GM19452 (cell line): ENCODE measurements at regions not wholly inside any gene's neighbourhood (a gene's known extent, or its start where the extent isn't known, plus 50 kb on each side); places are given as distances from the start of the nearest gene placed in this dataset.

Experiments
- ATAC-seq: cut with Tn5 transposase; IDR thresholded peaks from one replicate; pipeline ENCODE4 v1.9.1; 2021; ENCODE audit not compliant: unreplicated experiment

DNA sequence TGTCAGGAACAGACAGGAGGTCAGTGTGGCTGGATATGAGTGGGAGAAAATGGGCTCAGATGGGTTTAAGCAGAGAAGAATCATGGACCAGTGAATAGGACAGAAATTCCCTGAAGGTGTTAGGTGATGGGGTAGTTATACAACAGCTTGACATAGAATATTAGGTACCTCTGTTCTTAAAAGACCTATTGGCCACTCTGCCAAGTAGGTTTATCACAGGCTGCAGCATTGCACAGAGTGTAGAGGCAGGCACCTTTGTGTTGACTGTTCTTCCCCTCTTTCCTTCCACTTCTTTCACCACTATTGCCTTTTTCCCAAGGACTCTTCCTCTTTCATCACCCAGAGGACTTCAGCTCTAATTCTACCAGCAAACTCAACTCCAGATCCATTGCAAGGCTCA is 274.4 kb downstream of the CDCA7 start:
- ATAC-seq = no peak

GRCh38 chr2:173630425-173631126 is 275.9 kb downstream of the CDCA7 start:
- no peak for ATAC-seq

- no peak for ATAC-seq
Measured at GRCh38 chr2:173631127-173631460, 276.4 kb downstream of the CDCA7 start.

DNA sequence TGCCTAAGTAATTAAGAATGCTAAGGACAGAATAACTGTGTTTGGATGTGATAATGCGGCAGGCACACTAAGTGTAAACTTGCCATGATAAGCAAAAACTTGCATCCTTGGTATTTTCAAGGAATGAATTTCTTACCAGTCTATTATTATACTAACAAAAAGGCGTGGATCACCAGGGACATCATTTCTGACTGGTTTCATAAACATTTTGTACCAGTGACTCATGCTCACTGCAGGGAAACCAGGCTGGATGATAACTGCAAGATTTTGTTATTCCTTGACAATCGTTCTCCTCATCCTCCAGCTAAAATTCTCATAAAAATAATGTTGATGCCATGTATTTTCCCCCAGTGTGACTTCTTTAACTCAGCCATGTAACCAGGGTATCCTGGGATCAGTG is 289.5 kb downstream of the CDCA7 start:
- no peak for ATAC-seq

- no peak for ATAC-seq
Measured at GRCh38 chr2:173647681-173648311, 293.1 kb downstream of the CDCA7 start.

- ATAC-seq = no peak
Measured at GRCh38 chr2:173648816-173649215, 294.1 kb downstream of the CDCA7 start.

- no peak for ATAC-seq
Measured at GRCh38 chr2:173649527-173650219, 295.0 kb downstream of the CDCA7 start.

DNA sequence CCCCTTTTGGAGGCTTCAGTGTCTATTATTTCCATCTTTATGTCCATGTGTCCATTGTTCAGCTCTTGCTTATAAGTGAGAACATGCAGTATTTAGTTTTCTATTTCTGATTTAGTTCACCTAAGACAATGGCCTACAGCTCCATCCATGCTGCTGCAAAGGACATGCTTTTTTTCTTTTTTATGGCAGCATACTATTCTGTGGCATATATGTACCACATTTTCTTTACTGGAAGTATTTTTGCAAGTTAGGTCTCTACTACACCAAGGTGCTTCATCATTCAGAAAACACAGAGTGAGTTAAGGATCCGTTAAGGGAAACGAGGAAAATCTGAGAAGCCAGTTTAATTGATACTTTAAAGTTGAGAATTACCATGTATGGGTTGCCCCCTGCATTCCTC is 297.2 kb downstream of the CDCA7 start:
- ATAC-seq = no peak

- ATAC-seq = no peak
Measured at GRCh38 chr2:173652311-173652710, 297.6 kb downstream of the CDCA7 start.

DNA sequence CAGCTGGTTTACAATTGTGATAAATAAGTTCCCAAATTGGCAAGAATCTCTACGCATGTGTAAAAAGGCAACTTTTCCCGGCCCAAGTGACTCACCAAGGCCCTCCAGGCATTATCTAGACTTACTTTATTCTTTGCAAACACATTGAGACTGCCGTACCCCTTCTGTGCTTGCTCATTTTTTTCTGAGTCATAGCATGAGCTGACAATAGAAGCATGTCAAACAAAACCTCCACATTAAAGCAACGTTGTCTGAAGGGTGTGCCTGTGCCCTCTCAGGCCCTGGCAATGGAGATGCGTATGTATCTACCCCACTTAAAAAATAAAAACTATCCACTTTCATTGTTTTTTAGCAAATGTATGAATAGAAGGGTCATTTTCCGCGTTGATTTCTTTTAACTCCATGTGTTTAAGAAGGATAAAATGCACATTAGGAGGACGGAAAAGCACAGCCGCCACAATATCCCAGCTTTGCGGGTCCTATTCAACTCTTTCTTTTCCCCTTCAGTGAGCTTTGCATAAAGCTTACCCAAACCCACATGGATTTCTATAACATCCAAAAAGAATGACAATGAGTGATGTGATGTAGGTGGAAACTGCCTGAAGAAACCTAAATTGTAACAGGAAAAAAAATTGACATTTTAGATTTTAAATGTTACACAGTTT is 298.2 kb downstream of the CDCA7 start:
- no peak for ATAC-seq

- ATAC-seq = no peak
Measured at GRCh38 chr2:173653432-173653805, 298.7 kb downstream of the CDCA7 start.

DNA sequence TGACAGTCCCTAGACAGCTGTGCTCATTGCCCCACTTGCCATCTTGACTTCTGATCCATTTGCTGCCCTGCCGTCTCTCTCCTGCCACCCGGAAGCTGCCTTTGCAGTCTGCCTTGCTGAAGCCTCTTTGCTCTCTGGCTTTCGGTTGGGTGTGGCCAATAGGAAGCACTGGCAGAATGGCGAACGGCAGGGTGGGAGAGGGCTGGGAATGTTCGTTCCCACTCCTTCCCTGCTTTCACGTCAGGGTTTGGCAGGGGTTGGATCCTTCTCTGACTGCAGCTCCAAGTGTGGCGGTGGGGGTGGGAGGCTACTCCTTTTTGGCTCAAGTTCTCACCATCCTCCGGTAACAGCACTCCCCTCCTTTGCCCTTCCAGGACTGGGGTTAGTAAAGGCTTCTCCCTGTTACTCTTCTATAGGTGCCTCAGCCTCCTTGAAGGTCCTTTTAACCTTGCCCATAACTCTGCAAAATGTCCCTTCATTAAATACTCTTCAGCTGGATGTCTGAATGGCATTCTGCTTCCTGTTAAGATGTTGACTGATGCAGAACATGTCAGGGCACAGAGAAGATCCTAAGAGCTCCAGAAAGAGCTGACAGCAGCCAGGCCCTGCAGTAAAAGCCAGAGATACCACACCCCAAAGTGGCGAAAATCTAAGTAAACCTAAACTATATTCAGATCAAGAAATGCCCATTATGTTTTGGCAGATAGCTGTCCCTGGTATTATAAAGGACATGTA is 299.7 kb downstream of the CDCA7 start:
- no peak for ATAC-seq

- no peak for ATAC-seq
Measured at GRCh38 chr2:173654896-173655265, 300.2 kb downstream of the CDCA7 start.

DNA sequence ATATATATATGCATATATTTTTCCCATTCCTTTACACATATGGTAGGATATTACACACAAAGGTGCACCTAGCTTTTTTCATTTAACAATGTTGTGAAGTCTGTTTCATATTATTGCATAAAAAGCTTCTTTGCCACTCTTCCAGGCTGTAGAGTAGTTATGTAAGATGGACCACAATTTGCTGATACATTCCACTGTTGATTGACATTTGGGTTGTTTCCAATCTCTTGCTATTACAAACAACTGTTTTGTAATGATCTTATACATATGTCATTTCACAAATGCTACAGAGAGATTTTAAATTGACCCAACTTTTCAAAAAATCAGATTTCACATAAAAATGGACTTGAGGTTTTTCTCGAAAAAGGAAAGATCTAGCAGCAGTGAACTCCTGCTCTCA is 301.4 kb downstream of the CDCA7 start:
- ATAC-seq = no peak

DNA sequence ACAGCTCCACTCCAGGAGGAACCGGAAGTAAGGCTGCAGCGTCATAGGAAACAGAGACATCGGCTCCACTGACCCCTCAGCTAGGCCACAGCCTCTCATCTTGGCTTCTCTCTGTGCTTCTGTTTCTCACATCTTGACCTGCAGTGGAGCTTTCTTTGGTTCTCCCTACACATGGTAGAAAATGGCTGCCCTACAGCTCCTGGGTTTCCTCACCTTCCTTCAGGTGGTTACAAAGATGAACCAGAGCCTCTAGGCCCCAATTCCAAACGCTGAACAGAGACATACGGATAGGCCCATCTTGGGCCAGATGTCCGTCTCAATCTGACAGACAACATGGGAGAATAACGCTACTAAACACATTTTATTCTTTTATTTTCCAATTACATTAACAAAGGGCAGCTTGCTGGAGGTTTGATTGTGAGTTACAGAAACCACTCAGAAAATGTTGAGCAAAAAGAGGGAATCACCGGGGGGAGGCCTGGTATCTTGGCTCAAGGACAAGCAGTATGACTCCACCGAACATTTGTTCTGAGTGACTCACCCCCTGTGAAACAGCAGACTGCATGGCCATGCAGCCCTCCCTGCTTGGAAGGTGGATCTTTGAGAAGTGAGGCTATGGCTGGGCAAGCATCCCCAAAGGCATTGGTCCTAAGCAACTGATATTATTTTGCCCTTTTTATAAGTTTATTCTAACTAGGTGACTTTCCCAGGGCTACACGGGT is 303.5 kb downstream of the CDCA7 start:
- ATAC-seq = no peak

- no peak for ATAC-seq
Measured at GRCh38 chr2:173658946-173659371, 304.3 kb downstream of the CDCA7 start.

DNA sequence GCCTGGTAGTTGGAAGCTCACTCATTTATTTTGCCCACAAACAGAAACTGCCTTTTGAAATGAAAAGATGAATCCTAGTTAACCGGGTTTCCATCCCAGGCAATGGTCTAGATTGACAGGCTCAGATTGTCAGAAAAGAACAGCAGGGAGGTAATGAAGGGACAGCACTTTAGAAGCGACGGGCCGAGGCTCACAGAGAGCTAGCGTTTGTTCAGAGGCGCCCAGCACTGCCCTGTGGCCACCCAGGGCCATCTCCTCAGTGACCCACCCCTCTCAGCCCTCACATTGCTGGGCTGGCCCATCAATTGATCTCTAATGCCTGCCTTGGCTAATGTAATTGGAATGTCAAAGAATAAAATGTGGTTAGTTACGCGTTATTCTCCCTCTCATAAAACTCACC is 304.8 kb downstream of the CDCA7 start:
- no peak for ATAC-seq

- no peak for ATAC-seq
Measured at GRCh38 chr2:173661586-173661985, 303.6 kb downstream of the SP3 start.

- ATAC-seq = no peak
Measured at GRCh38 chr2:173663353-173663752, 301.8 kb downstream of the SP3 start.

GRCh38 chr2:173663835-173664512 is 301.2 kb downstream of the SP3 start:
- ATAC-seq = no peak
